GM20000 (cell line): ENCODE measurements at regions not wholly inside any gene's neighbourhood (a gene's known extent, or its start where the extent isn't known, plus 50 kb on each side); places are given as distances from the start of the nearest gene placed in this dataset.

ENCODE experiments used
- DNase-seq: peaks from one replicate; pipeline ENCODE4 v3.0.0; 2012; ENCODE audit warnings: low spot score
- TF ChIP-seq, protein P1 (sequence below): IDR thresholded peaks from 2 replicates; pipeline ENCODE4 v1.5.1; 2012; ENCODE audit warnings: mild to moderate bottlenecking, control low read depth; ENCODE audit errors: extremely low read depth, missing control alignments

DNA sequence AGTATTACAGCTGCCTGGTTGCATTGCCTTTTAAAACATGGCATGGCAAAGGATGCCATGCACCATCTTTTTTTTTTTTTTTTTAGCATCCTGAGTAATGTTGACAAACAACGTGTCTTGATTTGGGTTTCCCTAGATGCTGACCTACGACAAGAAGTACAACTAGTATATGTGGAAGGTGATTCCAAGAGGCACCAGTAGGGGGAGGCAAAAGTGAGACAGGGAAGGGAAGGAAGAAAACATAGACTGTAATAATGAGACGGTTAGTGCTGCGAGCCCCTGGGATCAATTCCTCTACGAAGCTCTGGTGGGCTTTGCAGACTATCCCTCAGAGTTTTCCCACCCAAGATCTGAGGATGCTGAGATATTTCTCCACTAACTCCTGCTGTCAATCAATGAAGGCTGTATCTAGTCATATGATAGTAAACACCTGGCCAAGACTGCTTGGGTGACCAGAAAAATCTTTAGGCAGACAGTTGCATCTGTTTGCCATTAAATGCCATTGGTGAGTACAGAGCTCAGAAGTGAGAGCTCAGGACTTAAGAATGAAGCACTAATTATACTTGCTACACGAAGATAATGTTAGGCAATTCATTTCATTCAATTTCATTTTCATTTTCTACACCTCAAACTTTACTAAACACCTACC lies 458.6 kb upstream of the GOT2 start:
- TF ChIP-seq, protein P1, sequence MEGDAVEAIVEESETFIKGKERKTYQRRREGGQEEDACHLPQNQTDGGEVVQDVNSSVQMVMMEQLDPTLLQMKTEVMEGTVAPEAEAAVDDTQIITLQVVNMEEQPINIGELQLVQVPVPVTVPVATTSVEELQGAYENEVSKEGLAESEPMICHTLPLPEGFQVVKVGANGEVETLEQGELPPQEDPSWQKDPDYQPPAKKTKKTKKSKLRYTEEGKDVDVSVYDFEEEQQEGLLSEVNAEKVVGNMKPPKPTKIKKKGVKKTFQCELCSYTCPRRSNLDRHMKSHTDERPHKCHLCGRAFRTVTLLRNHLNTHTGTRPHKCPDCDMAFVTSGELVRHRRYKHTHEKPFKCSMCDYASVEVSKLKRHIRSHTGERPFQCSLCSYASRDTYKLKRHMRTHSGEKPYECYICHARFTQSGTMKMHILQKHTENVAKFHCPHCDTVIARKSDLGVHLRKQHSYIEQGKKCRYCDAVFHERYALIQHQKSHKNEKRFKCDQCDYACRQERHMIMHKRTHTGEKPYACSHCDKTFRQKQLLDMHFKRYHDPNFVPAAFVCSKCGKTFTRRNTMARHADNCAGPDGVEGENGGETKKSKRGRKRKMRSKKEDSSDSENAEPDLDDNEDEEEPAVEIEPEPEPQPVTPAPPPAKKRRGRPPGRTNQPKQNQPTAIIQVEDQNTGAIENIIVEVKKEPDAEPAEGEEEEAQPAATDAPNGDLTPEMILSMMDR, result peak; percentile 25
- peak; percentile 10 for DNase-seq

DNA sequence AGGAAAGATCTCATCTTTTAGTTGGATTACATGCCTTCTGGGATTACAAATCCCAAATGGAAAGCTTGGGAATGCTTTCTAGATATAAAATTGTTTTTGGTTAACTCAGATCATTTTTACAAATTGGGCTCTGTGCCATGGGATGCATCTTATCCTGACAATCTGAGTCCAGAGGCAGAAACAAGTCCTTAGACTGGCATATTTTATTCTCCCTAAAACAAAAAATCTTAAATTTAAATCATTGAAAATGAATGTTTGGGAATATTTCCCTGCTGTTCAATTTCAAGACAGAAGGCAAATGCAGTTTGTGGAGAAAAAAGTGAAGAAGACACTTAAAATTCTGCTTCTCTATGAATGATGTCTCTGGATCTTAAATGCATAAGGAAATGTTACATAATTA lies 456.6 kb upstream of the GOT2 start:
- TF ChIP-seq, protein P1, result no peak
- no peak for DNase-seq

DNA sequence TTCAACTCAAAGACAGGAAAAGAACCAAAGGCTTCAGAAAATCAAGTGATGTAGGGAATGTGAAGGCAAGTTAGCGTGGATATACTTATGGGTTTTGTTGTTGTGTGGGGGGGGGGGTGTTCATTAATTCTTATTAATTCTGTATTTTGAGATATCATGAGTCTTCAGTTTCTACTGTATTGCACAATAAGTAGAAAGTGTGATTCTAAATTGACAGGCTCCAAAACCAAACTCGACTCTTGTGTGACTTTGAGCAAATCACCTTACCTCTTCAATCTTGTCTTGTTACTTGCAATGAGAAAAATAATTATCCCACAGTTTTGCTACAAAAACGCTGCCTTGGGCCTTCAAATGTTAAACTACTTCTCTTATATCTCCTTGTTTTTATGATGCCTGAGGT lies 453.9 kb upstream of the GOT2 start:
- no peak for DNase-seq
- TF ChIP-seq, protein P1, result no peak

DNA sequence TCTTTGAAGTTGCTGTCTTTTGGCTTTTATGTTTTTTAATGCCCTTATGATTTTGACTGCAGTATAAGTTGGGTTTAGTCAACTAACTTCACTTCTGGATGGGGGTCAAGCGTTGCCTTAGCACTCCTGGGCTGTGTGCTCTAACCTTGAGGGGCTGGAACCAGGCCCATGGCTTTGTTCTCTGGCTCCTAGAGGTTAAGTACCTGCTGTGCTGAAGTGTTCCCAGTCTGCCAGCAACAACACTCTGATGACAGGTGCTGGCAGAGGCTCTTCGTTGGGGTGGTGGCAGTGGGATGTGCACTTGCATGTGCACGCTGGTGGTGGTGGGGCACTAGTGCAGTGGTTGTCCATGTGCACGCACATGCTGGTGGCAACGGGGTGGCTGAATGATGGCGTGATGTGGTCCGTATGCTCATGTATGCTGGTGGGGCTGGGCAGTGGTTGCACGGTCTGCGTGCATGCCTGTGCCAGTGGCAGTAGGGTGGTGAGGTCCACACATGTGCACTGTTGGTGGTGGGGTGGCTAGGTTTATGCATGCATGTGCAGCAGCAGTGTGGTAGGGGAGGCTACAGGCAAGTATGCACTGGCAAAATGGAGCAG lies 447.8 kb upstream of the GOT2 start:
- no peak for DNase-seq
- TF ChIP-seq, protein P1, result no peak

DNA sequence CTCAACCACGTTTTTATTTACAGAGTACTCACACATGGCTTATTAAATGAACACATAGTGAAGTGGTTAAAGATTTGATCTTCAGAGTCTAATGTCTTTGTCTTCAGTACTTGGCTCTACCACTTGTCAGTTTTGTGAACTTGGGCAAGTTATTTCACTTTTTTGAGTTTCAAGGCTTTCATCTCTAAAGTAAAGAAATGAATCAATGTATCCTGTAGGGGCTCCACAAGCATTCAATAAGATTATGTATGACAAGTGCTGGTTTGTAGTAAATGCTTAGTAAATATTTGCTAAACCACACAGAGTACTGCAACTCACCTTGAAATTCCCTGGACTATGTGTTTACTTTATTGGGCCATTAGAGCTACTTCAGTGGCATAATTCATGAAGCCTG lies 446.0 kb upstream of the GOT2 start:
- TF ChIP-seq, protein P1, result no peak
- no peak for DNase-seq

DNA sequence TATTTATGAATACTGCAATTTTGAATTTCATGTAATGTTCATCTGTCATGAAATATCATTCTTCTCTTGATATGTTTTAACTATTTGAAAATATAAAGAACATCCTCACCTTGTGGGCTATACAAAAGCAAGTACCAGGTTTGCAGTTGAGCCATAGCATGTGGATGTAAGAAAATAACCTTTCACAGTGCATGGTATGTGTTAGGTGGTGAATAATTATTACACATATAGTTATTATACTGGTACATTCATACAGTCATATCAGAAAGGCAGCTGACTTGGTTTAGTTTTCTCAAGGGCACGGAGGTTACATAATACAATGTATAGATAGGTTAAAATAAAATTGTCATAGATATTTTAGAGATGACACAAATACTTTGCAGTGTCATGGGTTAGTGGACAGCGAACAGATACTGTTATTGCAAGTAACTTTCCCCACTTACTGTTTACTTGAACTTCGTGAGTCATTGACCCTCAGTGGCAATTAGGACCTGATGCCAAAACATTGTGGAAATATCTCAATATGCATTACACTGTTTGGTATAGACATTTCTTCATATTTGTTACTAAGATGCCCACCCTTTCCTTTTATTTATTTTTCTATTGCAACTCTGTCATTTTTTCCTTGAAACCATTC lies 445.4 kb upstream of the GOT2 start:
- no peak for DNase-seq
- TF ChIP-seq, protein P1, result no peak

DNA sequence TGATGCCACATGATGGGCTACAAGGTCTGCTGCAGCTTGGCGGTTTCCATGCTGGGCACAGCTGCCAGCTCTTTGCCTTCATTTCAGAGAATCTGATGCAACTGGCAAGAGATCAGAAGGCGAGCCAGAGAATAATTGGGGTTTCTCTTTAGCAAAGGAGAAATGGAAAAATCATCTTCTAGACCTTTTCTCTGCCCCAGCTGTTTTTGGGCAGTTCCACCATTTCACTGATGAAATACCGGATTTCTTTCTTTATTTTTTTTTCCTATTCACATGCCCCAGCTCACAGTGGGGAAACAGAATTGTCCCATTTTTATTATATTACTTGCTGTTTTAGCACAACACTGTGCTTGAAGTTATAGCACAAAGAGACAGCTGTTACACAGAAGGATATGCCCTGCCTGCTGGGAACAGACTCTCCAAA lies 439.3 kb upstream of the GOT2 start:
- DNase-seq, result no peak
- TF ChIP-seq, protein P1, result no peak
